ENCODE measurements at regions not wholly inside any gene's neighbourhood (a gene's known extent, or its start where the extent isn't known, plus 50 kb on each side); places are given as distances from the start of the nearest gene placed in this dataset.

DNA sequence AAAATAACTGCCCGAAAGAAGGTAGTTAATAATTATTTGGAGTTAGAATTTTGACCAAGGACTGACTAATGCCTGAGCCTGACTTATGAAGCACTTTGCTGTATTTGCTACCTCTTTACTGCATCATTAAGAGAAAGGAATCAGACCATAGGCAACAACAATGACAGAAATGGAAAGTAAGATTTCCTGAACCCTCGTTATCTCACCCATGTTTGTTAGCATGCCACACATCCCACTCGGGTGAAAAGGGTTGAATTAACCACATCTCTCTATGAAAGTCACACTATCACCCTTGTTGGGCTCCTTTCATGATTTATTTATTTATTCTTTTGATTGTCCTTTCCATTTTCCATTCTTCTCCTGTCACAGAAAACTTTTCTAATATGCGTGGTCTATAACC is 59.6 kb downstream of the OLIG3 start:
- DNase-seq (ENCODE audit: low spot score): no peak

DNA sequence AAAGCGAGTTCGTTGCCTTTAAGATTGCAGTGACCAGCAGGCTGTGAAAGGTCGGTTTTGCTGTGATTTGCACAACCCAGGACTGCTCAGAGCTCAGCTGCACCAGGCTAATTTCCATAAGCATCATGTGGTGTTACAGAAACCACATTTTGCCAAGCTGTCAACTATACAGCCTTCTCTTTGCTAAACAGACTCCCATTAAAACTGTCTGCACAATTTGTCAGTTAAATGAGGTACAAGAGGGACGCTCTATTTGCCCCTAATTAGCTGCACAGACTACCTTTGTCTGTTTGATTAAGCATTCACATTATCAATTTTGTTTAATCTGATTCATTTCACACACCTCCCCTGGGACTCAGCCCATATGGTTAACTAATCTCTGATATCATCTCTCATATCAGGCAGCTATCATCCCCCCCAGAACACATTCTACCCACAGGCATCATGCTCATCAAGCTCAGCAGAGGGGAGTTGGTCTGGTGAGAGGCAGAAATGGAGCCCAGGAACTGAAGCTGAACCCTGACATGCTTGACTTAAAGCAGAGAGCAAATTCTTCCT is 62.1 kb downstream of the OLIG3 start:
- peak; percentile 29 for DNase-seq (ENCODE audit: low spot score)

DNA sequence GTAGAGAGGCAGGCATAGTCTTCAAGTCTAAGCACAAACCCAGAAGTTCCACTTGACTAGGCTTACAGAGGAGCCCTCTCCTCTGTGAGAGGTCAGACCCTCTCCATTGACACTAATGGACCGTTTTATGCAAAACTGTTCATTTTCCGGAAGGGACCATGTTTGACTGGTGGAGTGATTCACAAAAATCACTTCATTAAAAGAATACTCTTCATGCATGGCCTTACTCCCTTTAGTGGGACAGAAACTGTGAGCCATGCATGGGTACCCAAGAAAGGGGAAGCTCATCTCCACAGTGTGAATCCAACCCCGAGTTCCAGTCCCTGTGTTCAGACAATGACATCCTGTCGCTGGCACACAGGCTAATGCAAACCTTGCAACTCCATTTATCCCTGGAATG is 63.2 kb downstream of the OLIG3 start:
- no peak for DNase-seq (ENCODE audit: low spot score)

DNA sequence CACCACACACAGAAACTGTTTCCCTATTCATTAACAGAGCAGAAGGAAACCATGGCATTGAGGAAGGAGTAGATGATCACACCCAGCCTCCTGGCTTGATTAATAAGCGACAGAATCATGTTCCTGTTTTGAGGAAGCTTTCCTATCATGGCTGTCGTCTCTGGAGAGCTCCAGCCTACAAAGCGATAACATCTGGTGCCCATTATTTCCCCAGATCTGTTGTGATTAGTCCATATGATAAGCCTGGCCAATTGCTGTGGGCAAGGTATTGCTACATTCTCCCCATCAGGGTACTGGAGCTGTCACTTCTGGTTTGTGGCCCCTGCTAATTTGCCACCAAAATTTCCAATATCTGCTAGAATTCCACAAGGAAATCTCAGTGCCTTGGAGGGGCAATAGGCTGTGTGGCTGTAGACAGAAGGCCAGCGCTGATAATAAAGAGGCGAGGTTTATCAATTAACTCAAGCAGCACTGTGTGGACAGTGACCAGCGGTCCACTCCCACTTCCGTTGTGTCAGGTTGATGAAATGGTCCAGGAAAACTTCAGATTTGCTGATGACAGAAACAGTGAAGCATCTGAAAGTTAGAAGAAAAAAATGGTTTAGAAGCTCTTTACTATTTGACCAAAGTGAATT is 66.4 kb downstream of the OLIG3 start:
- no peak for DNase-seq (ENCODE audit: low spot score)

DNA sequence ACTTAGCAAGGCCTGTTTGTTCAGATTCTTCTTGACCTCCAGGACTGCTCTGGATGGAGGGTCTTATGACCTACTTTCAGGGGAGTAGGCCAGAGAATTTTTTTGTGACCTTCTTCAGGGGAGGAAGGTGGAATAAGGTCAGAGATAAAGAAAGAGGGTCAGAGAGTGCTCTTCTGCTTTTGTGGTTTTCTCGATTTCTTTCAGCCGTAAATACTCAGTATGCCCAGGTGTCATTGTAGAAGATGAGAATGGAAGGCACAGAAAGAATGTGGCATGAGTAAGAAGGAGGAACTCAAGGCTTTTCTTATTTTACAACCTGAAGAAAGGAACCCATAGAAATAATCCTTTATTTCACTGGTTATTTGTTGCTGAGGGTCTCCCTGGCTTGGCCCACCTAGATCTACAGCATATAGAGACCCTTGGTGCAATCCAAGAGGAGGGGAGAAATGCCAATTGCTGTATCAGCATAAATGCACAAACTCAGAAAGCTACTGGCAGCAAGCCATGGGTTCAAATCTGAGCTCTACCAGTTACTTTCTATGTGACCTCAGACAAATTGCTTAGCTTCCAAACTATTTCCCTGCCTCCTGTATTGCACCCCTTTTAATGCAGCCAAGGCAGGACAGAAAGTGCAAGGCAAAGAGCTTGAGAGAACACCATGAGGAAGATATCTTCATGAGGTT is 68.0 kb downstream of the OLIG3 start:
- DNase-seq (ENCODE audit: low spot score): no peak

DNA sequence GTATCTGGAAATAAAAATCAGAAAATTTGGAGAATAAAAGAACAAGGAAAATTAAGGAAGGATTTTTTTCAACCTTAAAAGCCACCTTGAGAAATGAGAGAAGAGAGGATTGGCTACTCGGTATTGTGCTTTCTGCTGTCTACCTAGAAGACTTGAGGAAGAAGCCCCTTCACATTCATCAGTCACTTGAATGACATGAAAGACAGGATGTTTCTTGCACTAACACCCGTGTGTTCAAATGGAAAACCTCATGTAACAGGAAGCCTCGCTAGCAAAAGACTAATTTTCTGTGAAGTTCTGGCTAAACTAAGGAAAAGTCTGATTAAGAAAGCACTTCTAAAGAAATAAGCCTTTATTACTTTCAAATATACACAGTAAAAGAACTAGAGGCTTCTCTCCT is 69.9 kb downstream of the OLIG3 start:
- DNase-seq (ENCODE audit: low spot score): no peak

DNA sequence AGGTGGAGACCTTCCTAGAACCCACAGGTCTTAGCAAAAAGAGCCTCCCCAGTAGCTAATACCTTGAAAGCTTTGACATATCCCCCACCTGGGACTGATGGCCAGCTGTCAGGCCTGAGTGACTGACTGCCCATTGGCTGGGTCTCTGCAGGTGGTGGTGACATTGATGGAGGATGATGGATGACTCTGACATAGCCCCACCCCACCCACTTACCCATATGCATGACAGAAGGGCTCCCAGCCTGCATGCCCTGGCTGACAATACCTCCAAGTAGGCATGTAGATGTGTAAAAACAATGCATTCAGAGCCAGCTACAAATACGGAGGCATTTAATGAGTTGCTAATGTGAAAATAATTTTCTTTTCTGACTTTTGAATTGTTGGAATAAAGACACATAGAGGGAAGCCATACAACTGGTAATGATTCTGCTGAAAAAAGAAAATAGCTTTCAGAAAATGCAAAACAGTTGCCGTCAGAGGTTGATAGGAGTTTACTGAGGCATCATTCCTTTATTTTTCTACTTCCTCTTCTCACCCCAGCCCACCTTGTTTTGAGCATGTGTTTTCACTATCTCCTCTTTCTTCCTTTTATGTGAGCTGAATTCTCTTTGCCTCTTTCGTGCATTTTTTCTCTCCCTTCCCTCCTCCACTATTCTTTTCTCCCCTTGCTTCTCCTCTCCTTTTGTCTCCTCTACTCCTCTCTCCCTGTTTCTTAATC is 70.6 kb downstream of the OLIG3 start:
- no peak for DNase-seq (ENCODE audit: low spot score)

DNA sequence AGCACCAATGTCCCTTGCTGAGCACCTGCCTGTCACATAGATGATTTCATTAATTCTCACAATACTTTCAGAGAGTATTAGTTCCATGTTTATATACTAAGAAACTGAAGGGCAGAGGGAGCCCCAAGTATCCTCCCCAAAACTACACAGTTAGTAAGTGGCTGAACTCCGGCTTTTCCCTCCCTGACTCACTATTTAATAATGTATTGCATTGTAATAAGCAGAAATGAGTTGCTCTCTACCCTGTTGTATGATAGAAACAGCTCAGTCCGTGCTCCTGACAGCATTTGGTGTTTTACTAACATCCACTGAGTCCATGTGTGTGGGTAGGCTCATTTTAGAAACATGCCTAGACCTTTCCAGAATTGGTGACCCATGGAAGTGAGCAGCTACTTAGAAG is 76.8 kb downstream of the OLIG3 start:
- DNase-seq (ENCODE audit: low spot score): no peak

DNA sequence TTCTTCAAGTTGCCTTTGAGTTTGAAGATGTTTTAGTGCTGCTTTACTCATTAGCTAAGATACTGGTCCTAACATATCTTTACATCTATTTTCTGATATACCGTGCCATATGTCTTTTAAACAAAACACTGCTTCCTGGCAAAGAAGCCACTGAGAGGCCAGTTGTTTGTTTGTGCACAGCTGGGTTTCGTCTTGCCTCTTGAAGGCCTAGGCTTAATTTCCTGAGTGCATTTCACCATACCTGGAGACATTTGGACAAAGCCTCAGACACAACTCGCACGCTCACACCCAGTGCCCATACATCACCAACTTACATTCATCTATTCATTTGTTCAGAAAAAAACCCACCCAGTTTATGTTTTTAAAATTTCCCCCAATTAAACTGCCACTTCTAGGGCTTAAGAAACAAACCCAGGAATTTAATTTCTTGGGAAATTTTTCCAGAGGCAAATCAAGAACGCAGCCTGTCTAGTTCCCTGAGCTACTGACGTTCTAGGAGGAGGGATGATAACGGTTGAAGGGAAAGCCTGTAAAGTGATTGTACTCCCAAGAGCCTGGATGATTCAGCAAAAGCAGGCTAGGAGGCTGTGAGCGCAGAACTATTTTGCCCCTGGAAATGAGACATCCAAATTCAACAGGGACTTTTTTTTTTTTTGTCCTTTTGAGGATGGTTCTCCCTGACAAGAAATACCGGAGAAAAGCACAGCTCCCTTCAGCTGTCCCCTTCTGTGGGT is 77.7 kb downstream of the OLIG3 start:
- no peak for DNase-seq (ENCODE audit: low spot score)

DNA sequence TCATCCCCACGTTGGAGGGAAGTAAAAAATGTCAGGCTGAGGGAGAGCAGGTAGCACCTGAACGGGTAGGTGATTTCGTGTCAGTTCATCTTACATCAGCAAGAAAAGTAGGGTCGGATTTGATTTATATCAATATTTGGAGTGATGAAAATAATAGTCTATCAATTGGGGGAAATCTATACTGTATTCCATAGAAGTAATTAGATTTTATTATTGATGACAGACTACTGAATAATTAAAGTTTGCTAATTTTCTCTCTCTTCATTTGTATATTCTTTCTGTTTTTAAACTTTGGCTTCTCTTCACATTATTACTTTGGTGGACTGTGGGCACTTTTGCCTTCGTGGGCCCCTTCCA is 78.4 kb downstream of the OLIG3 start:
- no peak for DNase-seq (ENCODE audit: low spot score)

DNA sequence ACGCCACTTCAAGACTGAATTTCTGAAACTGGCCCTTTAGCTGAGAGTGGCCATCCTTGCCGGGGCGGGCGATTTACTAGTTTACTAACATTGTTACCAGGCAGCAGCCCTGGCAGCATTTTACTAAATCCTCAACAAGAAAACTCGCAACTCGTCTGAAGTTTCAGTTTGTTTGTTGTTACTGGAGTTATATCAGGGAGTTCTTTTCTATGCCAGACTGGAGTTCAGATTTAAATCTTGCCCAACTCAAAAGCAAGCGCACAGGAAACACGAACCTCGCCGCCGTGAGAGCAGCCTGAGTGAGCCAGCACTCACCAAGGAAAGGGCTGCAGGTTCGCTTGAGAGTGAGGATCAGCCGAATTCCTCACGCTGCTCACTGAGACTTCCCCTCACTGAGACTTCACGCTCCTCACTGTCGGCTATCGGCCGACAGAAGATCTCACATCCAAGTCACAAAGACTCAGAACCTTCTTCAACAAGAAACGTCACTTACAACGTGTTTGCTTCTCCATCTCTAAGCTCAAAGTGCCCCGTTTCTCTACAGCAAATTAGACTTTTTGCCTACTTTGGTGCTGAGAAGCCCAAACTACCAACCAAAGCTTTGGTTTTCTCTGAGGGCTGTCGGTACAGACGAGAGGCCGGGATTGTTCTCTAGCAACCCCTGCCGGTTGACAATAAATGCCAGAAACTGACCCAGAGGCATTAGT is 78.9 kb downstream of the OLIG3 start:
- DNase-seq (ENCODE audit: low spot score): peak; percentile 80

DNA sequence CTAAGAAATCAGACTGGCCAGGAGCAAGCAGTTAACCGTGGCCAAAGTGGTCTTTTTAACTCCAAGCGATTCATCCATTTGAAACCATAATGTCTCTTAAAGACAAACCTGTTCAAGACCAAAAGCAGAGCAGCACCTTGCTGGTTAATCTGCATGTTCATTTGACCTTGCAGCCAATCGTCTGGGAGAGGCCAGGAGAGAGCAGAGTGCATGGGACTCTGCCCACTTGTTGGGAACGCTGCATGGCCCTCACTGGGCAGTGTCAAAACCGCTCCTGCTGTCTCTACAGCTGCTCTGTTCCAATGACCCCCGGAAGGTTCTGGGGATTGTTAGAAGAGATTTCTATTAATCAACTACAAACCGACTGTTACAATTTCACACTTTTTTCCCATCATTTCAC is 79.6 kb downstream of the OLIG3 start:
- DNase-seq (ENCODE audit: low spot score): peak; percentile 13

DNA sequence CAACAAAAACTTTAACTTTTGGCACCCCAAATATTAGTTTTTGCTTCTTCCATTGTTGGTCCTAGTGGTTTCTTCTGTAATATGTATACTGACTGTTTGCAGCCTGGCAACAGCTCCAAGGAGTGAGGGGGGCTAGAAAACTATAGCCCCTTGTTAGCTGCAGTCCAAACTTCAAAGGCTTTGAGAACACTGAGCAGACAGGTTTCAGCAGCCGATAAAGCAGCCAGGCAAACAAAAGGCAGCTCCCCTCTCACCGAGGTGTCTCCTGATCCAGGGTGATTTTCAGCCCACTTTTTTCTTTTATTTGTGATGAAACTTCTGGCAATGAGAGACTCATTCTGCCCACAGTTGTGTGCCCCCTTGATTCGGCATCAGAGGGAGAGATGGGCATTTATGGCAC is 80.7 kb downstream of the OLIG3 start:
- no peak for DNase-seq (ENCODE audit: low spot score)

DNA sequence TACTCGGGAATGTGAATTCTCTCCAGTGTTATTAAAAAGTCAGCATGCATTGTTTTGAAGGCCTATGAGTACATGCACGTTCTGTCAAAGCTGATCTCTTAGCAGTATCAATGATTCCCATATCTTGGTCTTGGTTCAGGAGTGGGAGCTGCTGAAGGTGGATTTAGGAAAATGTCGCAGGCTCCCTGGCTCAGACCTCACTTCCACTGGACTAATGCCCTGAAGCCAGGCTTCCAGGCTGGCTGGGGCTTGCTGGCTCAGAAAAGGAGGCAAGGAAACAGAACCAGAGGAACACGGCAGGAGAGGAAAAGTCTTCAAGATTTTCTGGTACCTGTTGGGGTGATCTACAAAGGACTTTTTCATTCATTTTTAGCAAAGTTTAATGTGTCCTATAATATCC is 81.6 kb downstream of the OLIG3 start:
- DNase-seq (ENCODE audit: low spot score): no peak

DNA sequence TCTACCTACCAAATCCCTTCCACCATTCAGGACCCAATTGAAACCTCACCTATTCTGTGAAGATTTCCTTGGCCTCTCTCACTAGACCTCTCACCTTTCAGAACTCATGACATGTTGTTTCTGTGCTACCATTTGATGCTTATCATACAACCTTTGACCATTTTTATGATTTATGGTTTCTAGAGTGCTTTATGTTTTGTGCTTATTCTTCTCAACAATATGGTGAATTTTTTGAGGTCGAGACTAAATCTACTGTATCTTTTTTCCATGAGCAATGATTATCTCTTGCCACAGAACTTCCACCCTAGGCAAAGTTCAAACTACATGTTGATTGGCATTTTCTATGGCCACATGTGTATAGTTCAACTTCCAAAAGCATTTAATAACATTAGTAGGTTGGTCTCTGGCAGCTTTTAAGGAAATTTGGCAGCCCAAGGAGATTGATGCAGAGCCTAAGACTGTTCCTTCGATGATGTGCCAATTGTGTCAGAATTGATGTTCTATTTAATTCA is 84.9 kb downstream of the OLIG3 start:
- DNase-seq (ENCODE audit: low spot score): no peak

DNA sequence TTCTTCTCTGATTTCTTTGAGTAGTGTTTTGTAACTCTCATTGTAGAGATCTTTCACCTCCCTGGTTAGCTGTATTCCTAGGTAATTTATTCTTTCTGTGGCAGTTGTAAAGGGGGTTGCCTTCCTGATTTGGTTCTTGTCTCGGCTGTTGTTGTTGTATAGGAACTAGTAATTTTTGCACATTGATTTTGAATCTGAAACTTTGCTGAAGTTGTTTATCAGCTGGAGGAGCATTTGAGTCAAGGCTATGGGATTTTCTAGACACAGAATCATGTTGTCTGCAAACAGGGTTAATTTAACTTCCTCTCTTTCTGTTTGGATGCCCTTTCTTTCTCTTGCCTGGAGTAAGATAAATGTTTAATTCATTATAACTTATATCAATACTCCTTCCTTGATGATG is 86.4 kb downstream of the OLIG3 start:
- no peak for DNase-seq (ENCODE audit: low spot score)

DNA sequence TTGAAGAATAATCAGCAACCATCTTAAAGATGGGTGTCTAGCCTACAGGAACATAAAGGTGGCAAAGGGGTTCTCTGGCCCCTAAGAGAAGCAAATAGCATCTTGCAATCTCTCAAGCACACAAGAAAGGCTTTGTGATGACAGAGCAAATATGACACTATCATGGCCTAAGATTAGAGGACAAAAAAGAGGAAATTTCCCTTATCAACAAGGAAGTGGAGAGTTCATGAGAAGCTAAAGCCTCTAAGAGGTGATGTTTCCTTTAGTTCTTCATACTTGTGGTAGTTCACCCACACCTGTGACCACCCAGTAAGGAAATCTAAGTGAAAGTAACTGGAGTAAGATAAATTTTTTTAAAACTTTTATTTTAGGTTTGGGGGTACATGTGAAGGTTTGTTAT is 88.4 kb downstream of the OLIG3 start:
- no peak for DNase-seq (ENCODE audit: low spot score)

DNA sequence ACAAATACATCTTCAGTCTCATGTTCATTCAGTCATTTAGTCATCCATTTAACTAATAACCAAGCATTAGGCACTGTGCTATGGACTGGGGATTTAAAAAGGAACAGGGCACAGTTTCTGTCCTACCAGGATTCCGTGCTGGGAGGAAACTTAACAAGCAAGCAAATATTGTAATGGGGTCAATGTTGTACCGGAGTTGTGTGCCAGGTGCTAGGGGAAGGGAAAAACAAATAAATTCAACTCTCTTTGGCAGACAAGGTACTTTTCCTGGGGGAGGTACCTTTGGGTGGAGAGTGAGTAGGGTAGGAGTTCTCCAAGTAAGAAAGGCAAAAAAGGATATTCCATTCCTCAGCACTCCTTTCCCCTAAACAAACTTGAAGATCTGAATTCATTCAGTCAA is 90.3 kb downstream of the OLIG3 start:
- DNase-seq (ENCODE audit: low spot score): no peak

DNA sequence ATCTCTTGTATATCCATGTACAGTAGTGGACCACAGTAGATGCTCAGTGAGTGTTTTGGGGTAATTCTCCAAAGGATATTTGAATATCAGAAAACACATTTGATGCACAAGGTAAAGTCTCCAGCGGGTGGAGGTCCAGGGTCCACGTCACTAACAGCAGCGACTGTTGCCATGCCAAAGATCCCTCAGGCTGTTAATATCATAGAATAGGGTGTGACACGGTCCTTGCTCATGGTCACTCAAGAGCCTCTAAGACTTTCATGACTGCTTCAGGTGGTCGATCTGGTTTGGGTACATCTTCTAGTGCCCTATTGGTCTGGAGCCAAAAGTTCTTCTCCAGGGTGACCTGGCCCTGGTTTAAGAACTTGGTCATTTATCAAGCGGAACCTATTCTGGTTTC is 90.8 kb downstream of the OLIG3 start:
- DNase-seq (ENCODE audit: low spot score): no peak

DNA sequence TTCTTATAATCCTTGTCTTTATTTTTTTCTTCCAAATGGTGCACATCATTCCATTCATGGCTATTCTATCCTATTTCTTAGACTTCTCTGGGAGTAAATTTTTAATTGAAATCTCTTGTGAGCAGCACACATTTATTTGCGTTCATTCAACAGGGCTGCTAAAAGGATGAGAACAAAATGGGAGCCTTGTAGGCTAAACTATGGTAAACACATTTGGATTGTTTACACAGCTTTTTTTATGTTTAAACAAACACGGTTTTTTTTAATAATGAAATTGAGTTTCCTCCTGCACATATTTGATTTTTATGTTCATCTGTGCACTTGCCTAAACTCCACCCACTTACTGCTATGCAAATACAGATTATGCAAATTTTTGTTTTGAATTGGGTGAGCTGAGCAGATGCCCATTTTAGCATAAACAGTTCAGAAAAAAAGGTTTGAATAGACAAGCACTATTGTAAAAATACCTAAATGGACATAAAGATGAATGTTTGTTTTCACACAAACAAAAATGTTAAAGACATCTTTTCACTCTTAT is 92.0 kb downstream of the OLIG3 start:
- no peak for DNase-seq (ENCODE audit: low spot score)

DNA sequence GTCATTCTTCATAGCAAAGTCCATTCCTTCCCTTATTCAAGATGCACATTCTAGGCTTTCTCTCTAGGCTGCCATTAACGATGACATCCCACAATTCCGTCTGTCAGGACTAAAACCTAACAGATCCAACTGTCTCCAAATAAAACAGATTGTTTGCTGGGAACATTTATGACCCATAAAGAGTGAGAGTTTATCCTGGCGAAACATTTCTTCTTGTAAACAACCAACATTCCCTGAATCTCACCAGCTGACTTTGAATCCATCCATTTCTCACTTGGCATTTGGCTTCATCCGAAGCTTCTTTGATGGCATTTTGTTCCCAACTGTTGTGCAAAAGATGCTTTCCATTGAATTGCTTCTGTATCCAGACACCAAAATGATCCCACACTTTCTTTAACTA is 93.1 kb downstream of the OLIG3 start:
- DNase-seq (ENCODE audit: low spot score): no peak
